CD14-positive monocyte (primary cell): ENCODE measurements at regions not wholly inside any gene's neighbourhood (a gene's known extent, or its start where the extent isn't known, plus 50 kb on each side); places are given as distances from the start of the nearest gene placed in this dataset.
A peak's percentile ranks its signal among the peaks of the same experiment; 100 is the strongest.
"Not testable (repeated sequence)": the region's sequence is repeated elsewhere in the genome, so short reads cannot be mapped to it uniquely, and the experiment has no call there.

Source experiments
- DNase-seq, 3 donors: peaks; one replicate each; pipeline ENCODE4 v3.0.0-alpha.2; 2011 to 2022
- H2AFZ ChIP-seq: 2 replicates; pipeline ENCODE4 v1.6.0; 2012; ENCODE audit warnings: mild to moderate bottlenecking, low read depth, low read length, inconsistent platforms; ENCODE audit not compliant: insufficient read depth, poor library complexity, severe bottlenecking
- H3K27ac ChIP-seq, 2 donors: 1 replicate in 1 of 2; 2 replicates in 1 of 2; pipeline ENCODE4 v1.5.1; 2012 to 2013; ENCODE audit warnings: low read length in 2 of 2, control low read depth in 1 of 2, inconsistent platforms in 1 of 2, low read depth in 1 of 2, mild to moderate bottlenecking in 1 of 2
- H3K27me3 ChIP-seq, 2 donors: one replicate each; pipeline versions ENCODE4 v1.6.0 to v1.6.1; 2011 to 2013; ENCODE audit warnings: low read length in 2 of 2; ENCODE audit not compliant: control insufficient read depth in 2 of 2, insufficient read depth in 2 of 2
- H3K36me3 ChIP-seq, 2 donors: replicated peaks in 1 of 2; 1 replicate in 1 of 2; 2 replicates in 1 of 2; pipeline versions ENCODE4 v1.5.1 to v1.6.1; 2012 to 2013; ENCODE audit warnings: low read length in 2 of 2, control low read depth in 1 of 2, inconsistent platforms in 1 of 2, mild to moderate bottlenecking in 1 of 2; ENCODE audit not compliant: insufficient read depth in 2 of 2, control insufficient read depth in 1 of 2
- H3K4me1 ChIP-seq, 2 donors: 1 replicate in 1 of 2; 2 replicates in 1 of 2; pipeline versions ENCODE4 v1.5.1 to v1.6.1; 2012 to 2013; ENCODE audit warnings: low read length in 2 of 2, control low read depth in 1 of 2, inconsistent platforms in 1 of 2, mild to moderate bottlenecking in 1 of 2, moderate library complexity in 1 of 2; ENCODE audit not compliant: insufficient read depth in 2 of 2, control insufficient read depth in 1 of 2
- H3K4me2 ChIP-seq: replicated peaks from 2 replicates; pipeline ENCODE3; 2012; ENCODE audit warnings: low read length, moderate library complexity, mild to moderate bottlenecking; ENCODE audit not compliant: poor library complexity, severe bottlenecking; ENCODE audit errors: extremely low read depth
- H3K4me3 ChIP-seq, 3 experiments: fragments of 200-600 bp in 1 of 3; sonication (generic) in 1 of 3; replicated peaks in 1 of 3; 1 replicate in 2 of 3; 2 replicates in 1 of 3; pipeline ENCODE4 v1.5.1; 2011 to 2013; ENCODE audit warnings: low read length in 3 of 3, mild to moderate bottlenecking in 3 of 3, control low read depth in 2 of 3, low read depth in 2 of 3, inconsistent platforms in 1 of 3, moderate library complexity in 1 of 3
- H3K79me2 ChIP-seq: 2 replicates; pipeline ENCODE4 v1.6.0; 2012; ENCODE audit warnings: mild to moderate bottlenecking, control low read depth, inconsistent platforms, low read length, moderate library complexity; ENCODE audit not compliant: insufficient read depth
- H3K9ac ChIP-seq: 2 replicates; pipeline ENCODE4 v1.6.0; 2017; ENCODE audit warnings: low read length, mild to moderate bottlenecking; ENCODE audit not compliant: insufficient read depth, poor library complexity, severe bottlenecking
- H3K9me3 ChIP-seq, 2 donors: replicated peaks in 1 of 2; 1 replicate in 1 of 2; 2 replicates in 1 of 2; pipeline versions ENCODE4 v1.5.1 to v1.6.1; 2012 to 2013; ENCODE audit warnings: low read length in 2 of 2, control low read depth in 1 of 2; ENCODE audit not compliant: control insufficient read depth in 1 of 2, insufficient read depth in 1 of 2
- H4K20me1 ChIP-seq: 2 replicates; pipeline ENCODE4 v1.6.0; 2012; ENCODE audit warnings: mild to moderate bottlenecking, low read length, control low read depth, moderate library complexity; ENCODE audit not compliant: insufficient read depth
- H3K27ac Mint-ChIP-seq, 7 donors: one replicate each; pipeline ENCODE4 v1.8.0; 2020; ENCODE audit warnings: mild to moderate bottlenecking in 7 of 7, mixed read lengths in 7 of 7, moderate library complexity in 6 of 7, inconsistent platforms in 2 of 7
- H3K27me3 Mint-ChIP-seq, 3 donors: one replicate each; pipeline ENCODE4 v1.8.0; 2021 to 2022; ENCODE audit warnings: low read depth in 3 of 3, mild to moderate bottlenecking in 3 of 3, mixed read lengths in 3 of 3, moderate library complexity in 3 of 3, inconsistent platforms in 1 of 3
- H3K36me3 Mint-ChIP-seq, 2 donors: one replicate each; pipeline ENCODE4 v1.8.0; 2020; ENCODE audit warnings: mixed read lengths in 2 of 2, inconsistent platforms in 1 of 2, mild to moderate bottlenecking in 1 of 2
- H3K4me1 Mint-ChIP-seq: one replicate; pipeline ENCODE4 v1.8.0; 2020; ENCODE audit warnings: mild to moderate bottlenecking, mixed read lengths
- H3K4me3 Mint-ChIP-seq, 2 donors: one replicate each; pipeline ENCODE4 v1.8.0; 2020; ENCODE audit warnings: mild to moderate bottlenecking in 2 of 2, mixed read lengths in 2 of 2, moderate library complexity in 1 of 2
- H3K9me3 Mint-ChIP-seq, 7 donors: one replicate each; pipeline ENCODE4 v1.8.0; 2020 to 2022; ENCODE audit warnings: mixed read lengths in 7 of 7, mild to moderate bottlenecking in 6 of 7, moderate library complexity in 6 of 7, inconsistent platforms in 2 of 7
- CTCF ChIP-seq: fragments of 200-600 bp; IDR thresholded peaks from one replicate; pipeline ENCODE4 v1.8.0; 2022; ENCODE audit warnings: antibody characterized with exemption, mild to moderate bottlenecking
- WGBS: methylation state at CpG from one replicate; pipeline ENCODE4 v1.1.5; 2013; ENCODE audit warnings: missing lambda C conversion rate; ENCODE audit not compliant: insufficient coverage; 5-methylcytosine and 5-hydroxymethylcytosine counted together
- intact Hi-C, 2 donors: fragments of 100-400 bp; cut with micrococcal nuclease; formaldehyde crosslinking; loops; one replicate each; pipeline versions ENCODE4 v1.15.0 to v1.15.1; 2023

GRCh38 chr22:46031965-46032851 is 55.2 kb upstream of the WNT7B start:
- H3K9me3 ChIP-seq, result no peaks in the 10 kb centered on the region
- TF ChIP-seq CTCF, result no peak
- intact Hi-C loops, result loop anchor here in 1 of 2 donors (10.0 kb wide), 1 partner anchor 263 kb away; the partner anchor contains the start of gene GTSE1
- Mint-ChIP-seq H3K36me3 (no peaks in the 10 kb centered on the region), H3K4me3 (no peak overlapping the region), H3K27ac (peak overlapping the region in 3 of 7 donors; percentile 37 to 76 (median 46)), H3K4me1 (peaks cover 34% of the 10 kb centered on the region), H3K27me3 (peaks cover 3 to 7% (median 6%) of the 10 kb centered on the region in 3 donors), H3K9me3 (peaks cover 0 to 2% (median 0%) of the 10 kb centered on the region in 7 donors)
- H3K9ac ChIP-seq, result no peak overlapping the region
- no peak overlapping the region for H3K4me3 ChIP-seq
- H3K79me2 ChIP-seq, result peaks cover 9% of the 10 kb centered on the region
- H3K27me3 ChIP-seq, result peaks cover 0 to 3% of the 10 kb centered on the region in 2 donors
- no peaks in the 10 kb centered on the region for H3K36me3 ChIP-seq
- H3K27ac ChIP-seq, result no peak overlapping the region
- H4K20me1 ChIP-seq, result no peaks in the 10 kb centered on the region
- H3K4me1 ChIP-seq, result peaks cover 23 to 39% of the 10 kb centered on the region in 2 donors
- peak overlapping the region; percentile 9 for H3K4me2 ChIP-seq
- WGBS, result 68% methylated on average over 13 of the region's 13 CpGs
- DNase-seq, result no peak
- no peak overlapping the region for H2AFZ ChIP-seq

- Histone ChIP-seq H3K27me3 (no peaks in the 10 kb centered on the region), H3K4me1 (peaks cover 24 to 34% of the 10 kb centered on the region in 2 donors), H3K27ac (no peak overlapping the region), H3K4me2 (no peak overlapping the region), H3K9me3 (no peaks in the 10 kb centered on the region), H4K20me1 (no peaks in the 10 kb centered on the region), H3K36me3 (no peaks in the 10 kb centered on the region), H3K79me2 (peaks cover 9% of the 10 kb centered on the region), H3K4me3 (no peak overlapping the region), H2AFZ (no peak overlapping the region), H3K9ac (no peak overlapping the region)
- Mint-ChIP-seq H3K4me1 (peaks cover 31% of the 10 kb centered on the region), H3K4me3 (no peak overlapping the region), H3K27me3 (peaks cover 0 to 3% (median 0%) of the 10 kb centered on the region in 3 donors), H3K27ac (no peak overlapping the region), H3K9me3 (peaks cover 0 to 2% (median 0%) of the 10 kb centered on the region in 7 donors), H3K36me3 (no peaks in the 10 kb centered on the region)
- TF ChIP-seq CTCF, result no peak
- intact Hi-C loops, result loop anchor here in 1 of 2 donors (10.0 kb wide), 1 partner anchor 261 kb away; the partner anchor contains the start of gene GTSE1
- DNase-seq, result no peak
- WGBS, result 90% methylated on average over 7 of the region's 11 CpGs
These were observed 56.6 kb upstream of the WNT7B start for GRCh38 chr22:46033256-46034200.

- peak overlapping the region in 1 of 7 donors; percentile 41 for H3K27ac Mint-ChIP-seq
- not testable (repeated sequence) for H2AFZ ChIP-seq, H3K27ac ChIP-seq, H3K9me3 Mint-ChIP-seq, H3K4me3 Mint-ChIP-seq, H3K27me3 Mint-ChIP-seq, H3K36me3 Mint-ChIP-seq, H3K4me3 ChIP-seq, DNase-seq, H3K9me3 ChIP-seq, H3K27me3 ChIP-seq, H3K79me2 ChIP-seq, H3K4me2 ChIP-seq, H4K20me1 ChIP-seq, H3K9ac ChIP-seq, H3K36me3 ChIP-seq
- intact Hi-C loops, result loop anchor here in 1 of 2 donors (10.0 kb wide), 1 partner anchor 260 kb away; the partner anchor contains the start of gene GTSE1
- peaks cover 40% of the 10 kb centered on the region for H3K4me1 Mint-ChIP-seq
- peaks cover 24 to 41% of the 10 kb centered on the region in 2 donors for H3K4me1 ChIP-seq
- WGBS, result 100% methylated on average over 1 of the region's 5 CpGs
These were observed 57.5 kb upstream of the WNT7B start for GRCh38 chr22:46034480-46034879.
